Spleen (tissue), 7 donors: ENCODE measurements at regions not wholly inside any gene's neighbourhood (a gene's known extent, or its start where the extent isn't known, plus 50 kb on each side); places are given as distances from the start of the nearest gene placed in this dataset.

Source experiments
- CTCF ChIP-seq, 11 experiments: fragments of 200-600 bp in 7 of 11; fragments of 450-650 bp in 4 of 11; sonication (generic) in 4 of 11; IDR thresholded peaks in 8 of 11; conservative IDR thresholded peaks in 3 of 11; 1 replicate in 7 of 11; 2 replicates in 4 of 11; pipeline versions ENCODE4 v1.4.0 to v1.8.0; 2016 to 2021; ENCODE audit warnings: antibody characterized with exemption in 11 of 11, inconsistent platforms in 4 of 11, mild to moderate bottlenecking in 1 of 11
- POLR2A ChIP-seq, 3 donors: fragments of 450-650 bp; IDR thresholded peaks; one replicate each; pipeline ENCODE4 v1.5.1; 2017; ENCODE audit warnings: antibody characterized with exemption in 3 of 3, mild to moderate bottlenecking in 1 of 3
- POLR2AphosphoS5 ChIP-seq, 3 donors: sonication (generic); formaldehyde crosslinking; IDR thresholded peaks; one replicate each; pipeline ENCODE4 v1.5.1; 2017; ENCODE audit warnings: antibody characterized with exemption in 3 of 3
- donor health status: DM: no; HTN: no; CAD: no; lungs with moderate emphysema.
- donor health status: DM: no; HTN: no; CAD: no.
- donor health status: DM: no; HTN: no; CAD: no.

- TF ChIP-seq POLR2AphosphoS5 (IDR thresholded peaks at IDR 0.05) (no peak), POLR2A (IDR thresholded peaks at IDR 0.05) (no peak), CTCF (IDR thresholded peaks at IDR 0.05 in 8 of 11, conservative IDR thresholded peaks at IDR 0.05 in 3 of 11) (no peak)
Measured at GRCh38 chr10:11682267-11682683, 59.9 kb upstream of the ECHDC3 start.
